HG03442 (cell line): ENCODE measurements at regions not wholly inside any gene's neighbourhood (a gene's known extent, or its start where the extent isn't known, plus 50 kb on each side); places are given as distances from the start of the nearest gene placed in this dataset.

Source experiments
- ATAC-seq: cut with Tn5 transposase; IDR thresholded peaks from one replicate; pipeline ENCODE4 v1.9.1; 2021; ENCODE audit warnings: mild to moderate bottlenecking, moderate library complexity; ENCODE audit not compliant: unreplicated experiment

GRCh38 chr6:43970068-43970912 is 157.0 kb downstream of the MRPL14 start:
- ATAC-seq = no peak

GRCh38 chr6:43969158-43969981 is 157.9 kb downstream of the MRPL14 start:
- ATAC-seq = no peak

GRCh38 chr6:43968110-43968965 is 158.9 kb downstream of the MRPL14 start:
- ATAC-seq = no peak

DNA sequence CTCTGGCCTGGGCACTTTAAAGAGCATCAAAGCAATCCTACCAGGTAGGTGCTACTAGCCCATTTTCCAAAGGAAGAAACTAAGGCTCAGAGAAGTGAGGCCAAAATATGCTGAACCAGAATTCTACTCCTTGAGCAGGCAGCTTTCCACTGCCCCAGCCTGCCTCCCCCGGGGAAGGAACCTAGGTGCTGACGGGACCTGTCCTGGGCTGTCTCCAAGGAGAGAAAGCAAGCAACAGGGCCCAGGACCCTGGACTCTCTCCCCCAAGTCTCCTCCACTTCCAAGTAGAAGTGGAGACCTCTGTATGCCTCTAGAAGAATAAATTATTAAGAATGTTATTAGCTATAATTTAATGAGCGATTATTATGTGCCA is 159.5 kb downstream of the MRPL14 start:
- no peak for ATAC-seq

DNA sequence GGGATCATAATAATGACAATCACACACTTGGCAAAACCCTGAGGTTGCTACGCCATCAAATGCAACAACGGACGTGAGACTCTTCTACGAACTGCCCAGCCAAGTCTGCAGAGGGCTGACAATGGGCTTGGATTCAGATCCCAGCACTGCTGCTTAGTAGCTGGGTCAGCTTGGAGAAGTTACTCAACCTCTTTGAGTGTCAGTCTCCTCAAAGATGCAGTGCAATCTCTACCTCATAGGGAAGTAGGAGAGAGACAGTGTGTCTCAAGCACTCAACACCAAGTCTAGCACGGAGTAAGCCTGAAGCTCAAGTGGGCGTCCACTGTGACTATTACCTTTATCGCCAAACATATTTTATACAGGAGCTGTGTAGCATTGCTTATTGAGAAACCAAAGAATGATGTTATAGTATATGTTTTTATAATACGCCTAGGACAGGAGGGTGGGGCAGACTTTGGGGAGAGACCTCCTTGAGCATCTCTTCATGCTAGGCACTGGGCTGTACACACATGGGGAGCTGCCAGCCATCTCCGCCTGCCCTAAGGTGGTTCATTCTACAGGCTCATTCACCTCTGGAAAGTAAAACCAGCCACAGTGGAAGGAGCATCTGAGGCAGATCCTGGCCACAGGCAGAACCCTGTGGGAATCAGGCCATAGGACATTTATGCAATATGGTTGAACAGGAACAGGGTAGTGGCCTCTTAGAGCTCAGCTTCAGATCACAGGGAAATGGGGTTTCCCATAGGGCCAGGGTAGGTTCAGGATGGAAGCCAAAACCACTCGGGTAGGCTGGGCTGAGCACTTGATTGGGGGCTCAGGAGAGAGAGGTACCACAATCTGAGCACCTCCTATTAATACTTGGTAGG is 160.2 kb downstream of the MRPL14 start:
- ATAC-seq = no peak

DNA sequence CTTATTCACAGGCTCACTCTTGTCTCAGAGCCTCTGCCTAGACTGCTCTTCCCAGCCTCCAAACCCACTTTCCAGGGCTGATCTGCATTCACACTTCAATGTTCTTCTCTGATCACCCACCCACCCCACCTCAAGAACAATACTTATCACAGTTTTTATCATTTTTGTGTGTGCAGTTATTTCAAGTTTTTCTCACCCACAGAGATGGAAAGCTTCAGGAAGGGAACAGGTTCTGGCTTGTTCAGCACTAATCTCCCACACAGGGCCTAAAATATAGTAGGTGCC is 160.9 kb downstream of the MRPL14 start:
- no peak for ATAC-seq

- ATAC-seq = no peak
Measured at GRCh38 chr6:43965628-43966373, 161.5 kb downstream of the MRPL14 start.

- ATAC-seq = no peak
Measured at GRCh38 chr6:43964659-43965570, 162.3 kb downstream of the MRPL14 start.

GRCh38 chr6:43963877-43964658 is 163.2 kb downstream of the MRPL14 start:
- ATAC-seq = no peak

DNA sequence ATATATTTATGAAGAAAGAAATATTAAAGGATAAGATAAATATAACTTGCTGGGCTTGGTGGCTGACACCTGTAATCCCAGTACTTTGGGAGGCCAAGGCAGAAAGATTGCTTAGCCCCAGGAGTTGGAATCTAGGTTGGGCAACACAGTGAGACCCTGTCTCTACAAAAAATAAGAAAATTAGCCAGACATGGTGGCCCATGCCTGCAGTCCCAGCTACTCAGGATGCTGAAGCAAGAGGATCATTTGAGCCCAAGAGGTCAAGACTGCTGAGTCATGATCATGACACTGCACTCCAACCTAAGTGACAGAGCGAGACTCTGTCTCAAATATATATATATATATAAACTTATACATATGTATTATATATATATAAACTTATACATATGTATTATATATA is 164.0 kb downstream of the MRPL14 start:
- ATAC-seq = no peak

GRCh38 chr6:43962458-43962857 is 164.8 kb downstream of the MRPL14 start:
- no peak for ATAC-seq

DNA sequence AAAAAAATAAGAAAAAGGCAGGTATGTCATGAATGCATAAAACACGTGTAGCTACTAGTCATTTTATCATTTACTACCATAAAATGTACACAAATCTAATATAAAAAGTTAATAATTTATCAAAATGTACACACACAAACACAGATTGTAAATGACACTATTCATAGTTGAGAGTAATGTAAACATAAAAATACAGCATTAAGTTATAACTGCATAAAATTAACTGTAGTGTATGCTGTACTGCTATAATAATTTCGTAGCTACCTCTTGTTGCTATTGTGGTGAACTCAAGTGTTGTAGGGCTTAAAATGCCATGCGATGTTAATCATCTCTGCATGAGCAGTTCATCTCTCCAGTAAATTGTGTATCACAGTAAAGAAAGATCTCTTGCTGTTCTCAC is 170.0 kb downstream of the MRPL14 start:
- ATAC-seq = no peak

DNA sequence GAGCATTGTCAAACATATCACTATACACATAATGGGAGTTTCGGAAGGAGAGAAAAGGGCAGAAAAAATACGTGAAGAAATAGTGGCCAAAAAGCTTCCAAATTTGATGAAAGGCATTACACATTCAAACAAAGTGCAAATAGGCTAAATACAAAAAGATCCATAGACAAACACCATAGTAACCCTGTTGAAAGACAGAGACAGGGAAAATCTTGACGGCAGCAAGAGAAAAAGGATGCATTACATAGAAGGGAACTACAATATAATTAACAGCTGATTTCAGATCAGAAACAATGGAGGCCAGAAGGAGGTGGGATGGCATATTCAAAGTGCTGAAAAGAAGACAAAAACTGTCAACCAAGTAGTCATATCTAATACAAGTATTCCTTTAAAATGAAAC is 170.8 kb downstream of the MRPL14 start:
- ATAC-seq = no peak

DNA sequence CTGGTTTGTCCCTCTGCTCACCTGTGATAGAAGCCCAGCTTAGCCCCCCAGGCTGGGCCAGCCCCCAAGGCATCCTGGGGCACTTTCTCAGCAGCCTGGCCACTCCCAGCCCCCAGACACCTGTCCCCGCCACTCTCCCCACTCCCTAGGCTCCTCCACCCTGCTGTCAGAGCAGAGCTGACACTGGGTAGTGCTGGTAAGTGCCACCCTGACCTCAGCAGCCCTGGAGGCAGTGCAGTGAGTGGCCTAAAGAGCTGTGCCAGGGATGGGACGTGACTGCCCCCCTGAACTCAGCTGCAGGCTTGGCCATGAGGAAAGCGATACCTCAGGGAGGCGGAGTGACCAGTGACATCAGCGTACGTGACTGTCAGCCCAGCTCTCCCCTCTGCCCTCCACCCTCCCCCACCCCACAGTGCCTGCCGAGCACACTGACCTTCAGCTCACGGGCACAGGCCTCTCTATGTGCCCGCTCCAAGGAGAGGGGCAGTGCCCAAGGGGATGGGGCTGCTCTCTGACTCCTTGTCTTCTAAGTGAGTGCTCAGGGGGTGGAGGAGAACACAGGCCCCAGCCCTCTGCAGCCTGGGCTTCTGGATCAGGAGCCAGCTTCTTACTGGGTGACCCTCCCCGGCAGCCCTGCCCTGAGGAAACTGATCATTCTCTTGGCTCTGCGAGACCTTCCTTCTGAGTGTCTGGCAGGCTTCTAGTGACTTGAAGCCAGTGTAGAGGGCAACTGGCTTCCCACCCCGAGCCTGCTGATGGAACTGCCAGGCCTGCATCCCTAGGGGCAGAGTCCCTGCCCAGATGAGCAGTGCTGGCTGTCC is 172.7 kb downstream of the MRPL14 start:
- ATAC-seq = no peak

GRCh38 chr6:43953794-43954310 is 173.4 kb downstream of the MRPL14 start:
- no peak for ATAC-seq

- ATAC-seq = no peak
Measured at GRCh38 chr6:43953256-43953655, 174.0 kb downstream of the MRPL14 start.

GRCh38 chr6:43952746-43953145 is 174.5 kb downstream of the MRPL14 start:
- no peak for ATAC-seq
